H9 (cell line): ENCODE measurements at regions not wholly inside any gene's neighbourhood (a gene's known extent, or its start where the extent isn't known, plus 50 kb on each side); places are given as distances from the start of the nearest gene placed in this dataset.
A peak's percentile ranks its signal among the peaks of the same experiment; 100 is the strongest.

Experiments used
- DNase-seq: peaks from one replicate; pipeline ENCODE4 v3.0.0-alpha.2; 2017
- H2AFZ ChIP-seq: one replicate; pipeline ENCODE4 v1.6.1; 2013; ENCODE audit warnings: mild to moderate bottlenecking, low read length, control low read depth, moderate library complexity
- H2AK5ac ChIP-seq: 2 replicates; pipeline ENCODE4 v1.6.1; 2013; ENCODE audit warnings: low read length, control low read depth, mixed read lengths; ENCODE audit not compliant: insufficient read length
- H2BK120ac ChIP-seq: one replicate; pipeline ENCODE4 v1.6.1; 2013; ENCODE audit warnings: low read depth, mild to moderate bottlenecking, low read length, control low read depth, inconsistent platforms; ENCODE audit not compliant: poor library complexity, severe bottlenecking
- H2BK12ac ChIP-seq: 2 replicates; pipeline ENCODE4 v1.6.1; 2013; ENCODE audit warnings: low read length, control low read depth, mixed read lengths, low read depth; ENCODE audit not compliant: insufficient read length
- H2BK15ac ChIP-seq: 2 replicates; pipeline ENCODE4 v1.6.1; 2013; ENCODE audit warnings: low read depth, low read length, control low read depth
- H2BK20ac ChIP-seq: one replicate; pipeline ENCODE4 v1.6.1; 2013; ENCODE audit warnings: low read depth, mild to moderate bottlenecking, low read length, control low read depth, inconsistent platforms; ENCODE audit not compliant: poor library complexity, severe bottlenecking
- H2BK5ac ChIP-seq: 2 replicates; pipeline ENCODE4 v1.6.1; 2013; ENCODE audit warnings: low read length, control low read depth, mixed read lengths; ENCODE audit not compliant: insufficient read length
- H3K14ac ChIP-seq: 2 replicates; pipeline ENCODE4 v1.6.1; 2013; ENCODE audit warnings: low read length, control low read depth; ENCODE audit not compliant: insufficient read depth
- H3K18ac ChIP-seq: 2 replicates; pipeline ENCODE4 v1.6.1; 2013; ENCODE audit warnings: low read depth, mild to moderate bottlenecking, mixed read lengths, low read length, control low read depth; ENCODE audit not compliant: insufficient read length
- H3K23ac ChIP-seq: 2 replicates; pipeline ENCODE4 v1.6.1; 2013; ENCODE audit warnings: low read length, control low read depth, mixed read lengths, low read depth; ENCODE audit not compliant: insufficient read length
- H3K23me2 ChIP-seq: 2 replicates; pipeline ENCODE4 v1.6.1; 2013; ENCODE audit warnings: low read depth, mild to moderate bottlenecking, mixed read lengths, low read length, control low read depth; ENCODE audit not compliant: insufficient read length, poor library complexity, severe bottlenecking
- H3K27ac ChIP-seq: 2 replicates; pipeline ENCODE4 v1.5.1; 2013; ENCODE audit warnings: low read length, control low read depth, mixed read lengths, low read depth; ENCODE audit not compliant: insufficient read length
- H3K27me3 ChIP-seq: 2 replicates; pipeline ENCODE4 v1.6.1; 2013; ENCODE audit warnings: low read length, control low read depth, inconsistent platforms; ENCODE audit not compliant: insufficient read depth
- H3K4ac ChIP-seq: 2 replicates; pipeline ENCODE4 v1.6.1; 2013; ENCODE audit warnings: low read depth, mild to moderate bottlenecking, control low read depth, inconsistent platforms, low read length, moderate library complexity
- H3K4me1 ChIP-seq: 2 replicates; pipeline ENCODE4 v1.6.1; 2013; ENCODE audit warnings: low read length, control low read depth, inconsistent platforms; ENCODE audit not compliant: insufficient read depth
- H3K4me2 ChIP-seq: 2 replicates; pipeline ENCODE4 v1.6.1; 2013; ENCODE audit warnings: low read length, control low read depth, mixed read lengths; ENCODE audit not compliant: insufficient read length, insufficient read depth
- H3K56ac ChIP-seq: 2 replicates; pipeline ENCODE4 v1.6.1; 2013; ENCODE audit warnings: low read depth, mild to moderate bottlenecking, mixed read lengths, low read length, control low read depth; ENCODE audit not compliant: insufficient read length
- H3K79me1 ChIP-seq: 2 replicates; pipeline ENCODE4 v1.6.1; 2013; ENCODE audit warnings: low read depth, mild to moderate bottlenecking, moderate library complexity, low read length, control low read depth, inconsistent platforms; ENCODE audit not compliant: insufficient read depth, poor library complexity, severe bottlenecking
- H3K79me2 ChIP-seq: 2 replicates; pipeline ENCODE4 v1.6.1; 2013; ENCODE audit warnings: low read length, control low read depth, inconsistent platforms; ENCODE audit not compliant: insufficient read depth
- H3K9ac ChIP-seq: 2 replicates; pipeline ENCODE4 v1.6.1; 2013; ENCODE audit warnings: low read length, control low read depth, mixed read lengths; ENCODE audit not compliant: insufficient read length; ENCODE audit errors: extremely low read depth
- H3K9me3 ChIP-seq: one replicate; pipeline ENCODE4 v1.6.1; 2013; ENCODE audit warnings: low read depth, low read length, inconsistent platforms; ENCODE audit not compliant: control insufficient read depth
- H3T11ph ChIP-seq: one replicate; pipeline ENCODE4 v1.6.1; 2013; ENCODE audit warnings: mild to moderate bottlenecking, low read length, control low read depth, inconsistent platforms
- H4K20me1 ChIP-seq: one replicate; pipeline ENCODE4 v1.6.1; 2013; ENCODE audit not compliant: control insufficient read depth, insufficient read length, insufficient read depth
- H4K5ac ChIP-seq: 2 replicates; pipeline ENCODE4 v1.6.1; 2013; ENCODE audit warnings: low read depth, mild to moderate bottlenecking, mixed read lengths, low read length, control low read depth; ENCODE audit not compliant: insufficient read length
- H4K8ac ChIP-seq: replicated peaks from 2 replicates; pipeline ENCODE4 v1.6.1; 2013; ENCODE audit warnings: low read length, control low read depth, mixed read lengths, low read depth; ENCODE audit not compliant: insufficient read length
- H4K91ac ChIP-seq: 2 replicates; pipeline ENCODE4 v1.6.1; 2013; ENCODE audit warnings: low read depth, mild to moderate bottlenecking, moderate library complexity, mixed read lengths, low read length, control low read depth; ENCODE audit not compliant: insufficient read length
- H3K27ac Mint-ChIP-seq, 3 experiments: 2 replicates in 2 of 3; 3 replicates in 1 of 3; pipeline ENCODE4 v1.8.0; 2020 to 2021; ENCODE audit warnings: mixed read lengths in 3 of 3, mild to moderate bottlenecking in 1 of 3, moderate library complexity in 1 of 3
- H3K27me3 Mint-ChIP-seq: 2 replicates; pipeline ENCODE4 v1.8.0; 2021; ENCODE audit warnings: low read depth, mild to moderate bottlenecking, moderate library complexity, mixed read lengths
- H3K36me3 Mint-ChIP-seq, 3 experiments: 2 replicates in 2 of 3; 3 replicates in 1 of 3; pipeline ENCODE4 v1.8.0; 2020 to 2021; ENCODE audit warnings: low read depth in 3 of 3, mixed read lengths in 3 of 3; ENCODE audit not compliant: insufficient read depth in 1 of 3
- H3K4me1 Mint-ChIP-seq, 2 experiments: 2 replicates each; pipeline ENCODE4 v1.8.0; 2020; ENCODE audit warnings: mixed read lengths in 2 of 2
- H3K4me3 Mint-ChIP-seq, 2 experiments: 2 replicates in 1 of 2; 3 replicates in 1 of 2; pipeline ENCODE4 v1.8.0; 2020 to 2021; ENCODE audit warnings: mild to moderate bottlenecking in 2 of 2, mixed read lengths in 2 of 2, moderate library complexity in 1 of 2
- H3K9me3 Mint-ChIP-seq, 2 experiments: 2 replicates in 1 of 2; 3 replicates in 1 of 2; pipeline ENCODE4 v1.8.0; 2020; ENCODE audit warnings: mild to moderate bottlenecking in 2 of 2, mixed read lengths in 2 of 2, moderate library complexity in 1 of 2
- CTCF ChIP-seq: fragments of 200-600 bp; sonication (generic); conservative IDR thresholded peaks from 3 replicates; pipeline ENCODE4 v1.8.0; 2021; ENCODE audit warnings: antibody characterized with exemption, mild to moderate bottlenecking
- WGBS: extraction: QIAGEN DNeasy Blood & Tissue Kit; methylation state at CpG from one replicate; pipeline ENCODE4 v1.1.7; 2013; ENCODE audit warnings: missing lambda C conversion rate, low lambda C conversion rate, mixed read lengths; ENCODE audit not compliant: insufficient read length; ENCODE audit errors: extremely low coverage; 5-methylcytosine and 5-hydroxymethylcytosine counted together

GRCh38 chr10:128265596-128265995 lies 139.4 kb upstream of the MKI67 start:
- peaks cover 0 to 4% (median 0%) of the 10 kb centered on the region in 3 experiments; a peak in 2 of 7 replicates for H3K36me3 Mint-ChIP-seq
- no peak for TF ChIP-seq CTCF

More at GRCh38 chr10:128265596-128265995, 139.4 kb upstream of the MKI67 start:
- Histone ChIP-seq H3K79me2 (no peaks in the 10 kb centered on the region), H3K9me3 (no peaks in the 10 kb centered on the region), H3K14ac (no peak overlapping the region), H3K4me2 (no peak overlapping the region), H4K8ac (no peak overlapping the region), H3K23ac (no peak overlapping the region), H3K23me2 (no peaks in the 10 kb centered on the region), H3K4ac (no peak overlapping the region), H2BK12ac (no peak overlapping the region), H3T11ph (no peak overlapping the region), H4K5ac (no peak overlapping the region), H4K91ac (no peak overlapping the region), H2AFZ (no peak overlapping the region), H3K9ac (no peak overlapping the region), H2BK5ac (no peak overlapping the region), H2BK120ac (no peak overlapping the region), H2AK5ac (no peak overlapping the region), H3K27ac (no peak overlapping the region), H3K4me1 (no peaks in the 10 kb centered on the region), H3K56ac (no peak overlapping the region), H3K27me3 (no peaks in the 10 kb centered on the region), H3K18ac (no peak overlapping the region), H2BK15ac (no peak overlapping the region), H4K20me1 (no peaks in the 10 kb centered on the region), H2BK20ac (no peak overlapping the region), H3K79me1 (no peaks in the 10 kb centered on the region)
- H3K27ac Mint-ChIP-seq = no peak overlapping the region
- no CpG with 5 or more reads among the region's 32 CpGs for WGBS
- H3K4me1 Mint-ChIP-seq = peaks cover 30 to 38% of the 10 kb centered on the region in 2 experiments
- H3K4me3 Mint-ChIP-seq = peak overlapping the region in 1 of 2 experiments; percentile 45; a peak in 2 of 5 replicates
- H3K27me3 Mint-ChIP-seq = peaks cover 16% of the 10 kb centered on the region
- H3K9me3 Mint-ChIP-seq = no peaks in the 10 kb centered on the region; a peak in 2 of 5 replicates
- DNase-seq = no peak
